Mesenteric fat pad (tissue), 1 donor: ENCODE measurements at regions not wholly inside any gene's neighbourhood (a gene's known extent, or its start where the extent isn't known, plus 50 kb on each side); places are given as distances from the start of the nearest gene placed in this dataset.

ENCODE experiments used
- DNase-seq: peaks from one replicate; pipeline ENCODE4 v3.0.0-alpha.2; 2020; ENCODE audit warnings: low spot score
- donor health status: DM: yes; HTN: yes; CAD: no.

GRCh38 chr3:193754719-193755118, 161.7 kb downstream of the OPA1 start:
- DNase-seq: no peak

GRCh38 chr3:193756536-193756935, 163.5 kb downstream of the OPA1 start:
- DNase-seq: no peak

GRCh38 chr3:193757457-193757856, 164.4 kb downstream of the OPA1 start:
- DNase-seq: no peak

- no peak for DNase-seq
Observed at GRCh38 chr3:193761969-193762368, 169.0 kb downstream of the OPA1 start.

GRCh38 chr3:193762657-193763056, 169.6 kb downstream of the OPA1 start:
- no peak for DNase-seq

GRCh38 chr3:193764959-193765358, 172.0 kb downstream of the OPA1 start:
- no peak for DNase-seq

- no peak for DNase-seq
Observed at GRCh38 chr3:193767353-193768069, 174.5 kb downstream of the OPA1 start.

- DNase-seq: no peak
Observed at GRCh38 chr3:193768070-193768394, 175.0 kb downstream of the OPA1 start.

- no peak for DNase-seq
Observed at GRCh38 chr3:193769437-193769836, 176.4 kb downstream of the OPA1 start.

GRCh38 chr3:193771011-193771652, 178.1 kb downstream of the OPA1 start:
- no peak for DNase-seq

- no peak for DNase-seq
Observed at GRCh38 chr3:193771653-193772421, 178.8 kb downstream of the OPA1 start.

GRCh38 chr3:193772422-193772763, 179.4 kb downstream of the OPA1 start:
- no peak for DNase-seq

- no peak for DNase-seq
Observed at GRCh38 chr3:193773266-193774220, 180.5 kb downstream of the OPA1 start.

- no peak for DNase-seq
Observed at GRCh38 chr3:193774272-193774915, 181.4 kb downstream of the OPA1 start.

GRCh38 chr3:193774916-193775285, 181.9 kb downstream of the OPA1 start:
- no peak for DNase-seq

GRCh38 chr3:193775421-193776077, 182.5 kb downstream of the OPA1 start:
- no peak for DNase-seq

- no peak for DNase-seq
Observed at GRCh38 chr3:193776626-193777358, 183.8 kb downstream of the OPA1 start.

GRCh38 chr3:193777524-193777923, 184.5 kb downstream of the OPA1 start:
- no peak for DNase-seq

- no peak for DNase-seq
Observed at GRCh38 chr3:193778676-193779075, 185.7 kb downstream of the OPA1 start.

- no peak for DNase-seq
Observed at GRCh38 chr3:193779933-193780332, 186.9 kb downstream of the OPA1 start.
